Retinal pigment epithelial cell (primary cell): ENCODE measurements at regions not wholly inside any gene's neighbourhood (a gene's known extent, or its start where the extent isn't known, plus 50 kb on each side); places are given as distances from the start of the nearest gene placed in this dataset.

Experiments
- DNase-seq: peaks from one replicate; pipeline ENCODE4 v3.0.0-alpha.2; 2010; ENCODE audit warnings: low read depth
- H3K4me3 ChIP-seq: 2 replicates; pipeline ENCODE4 v1.5.1; 2011; ENCODE audit warnings: mild to moderate bottlenecking, low read length, control low read depth, moderate library complexity
- CTCF ChIP-seq: conservative IDR thresholded peaks from 2 replicates; pipeline ENCODE4 v1.5.1; 2011; ENCODE audit warnings: low read depth, low read length, control low read depth, inconsistent platforms

GRCh38 chr14:62209287-62209899 lies 447.2 kb downstream of the SNAPC1 start:
- no peak overlapping the region for H3K4me3 ChIP-seq
- DNase-seq = peak; percentile 87

GRCh38 chr14:62213516-62213915 lies 451.3 kb downstream of the SNAPC1 start:
- DNase-seq = peak; percentile 51

More at GRCh38 chr14:62209287-62209899, 447.2 kb downstream of the SNAPC1 start:
- no peak for TF ChIP-seq CTCF

GRCh38 chr14:62216121-62216520 lies 453.9 kb downstream of the SNAPC1 start:
- no peak for DNase-seq
- no peak overlapping the region for H3K4me3 ChIP-seq
- TF ChIP-seq CTCF = no peak

More at GRCh38 chr14:62213516-62213915, 451.3 kb downstream of the SNAPC1 start:
- no peak for TF ChIP-seq CTCF
- H3K4me3 ChIP-seq = no peak overlapping the region

- no peak for TF ChIP-seq CTCF
- no peak overlapping the region for H3K4me3 ChIP-seq
- DNase-seq = peak; percentile 53
Measured at GRCh38 chr14:62234849-62235248, 472.6 kb downstream of the SNAPC1 start.

- no peak for DNase-seq
- TF ChIP-seq CTCF = no peak
- H3K4me3 ChIP-seq = no peak overlapping the region
Measured at GRCh38 chr14:62244221-62244620, 482.0 kb downstream of the SNAPC1 start.

GRCh38 chr14:62247266-62247665 lies 485.0 kb downstream of the SNAPC1 start:
- no peak for DNase-seq
- no peak for TF ChIP-seq CTCF
- H3K4me3 ChIP-seq = no peak overlapping the region

- H3K4me3 ChIP-seq = no peak overlapping the region
- TF ChIP-seq CTCF = no peak
- DNase-seq = no peak
Measured at GRCh38 chr14:62251237-62251636, 489.0 kb downstream of the SNAPC1 start.
